ENCODE measurements at regions not wholly inside any gene's neighbourhood (a gene's known extent, or its start where the extent isn't known, plus 50 kb on each side); places are given as distances from the start of the nearest gene placed in this dataset.

GRCh38 chr1:11399250-11399649, 79.7 kb upstream of the DISP3 start:
- H3K4me3 ChIP-seq (ENCODE audit: low read depth, low read length): no peak overlapping the region
- no peak for TF ChIP-seq CTCF (conservative IDR thresholded peaks at IDR 0.05; ENCODE audit: low read depth, low read length)
- DNase-seq (ENCODE audit: low read depth): no peak

GRCh38 chr1:11400155-11400554, 78.8 kb upstream of the DISP3 start:
- H3K4me3 ChIP-seq (ENCODE audit: low read depth, low read length): no peak overlapping the region
- no peak for TF ChIP-seq CTCF (conservative IDR thresholded peaks at IDR 0.05; ENCODE audit: low read depth, low read length)
- no peak for DNase-seq (ENCODE audit: low read depth)

GRCh38 chr1:11400567-11400966, 78.4 kb upstream of the DISP3 start:
- no peak for TF ChIP-seq CTCF (conservative IDR thresholded peaks at IDR 0.05; ENCODE audit: low read depth, low read length)
- no peak for DNase-seq (ENCODE audit: low read depth)
- no peak overlapping the region for H3K4me3 ChIP-seq (ENCODE audit: low read depth, low read length)

GRCh38 chr1:11406845-11407244, 72.1 kb upstream of the DISP3 start:
- no peak overlapping the region for H3K4me3 ChIP-seq (ENCODE audit: low read depth, low read length)
- no peak for TF ChIP-seq CTCF (conservative IDR thresholded peaks at IDR 0.05; ENCODE audit: low read depth, low read length)
- no peak for DNase-seq (ENCODE audit: low read depth)

- no peak for TF ChIP-seq CTCF (conservative IDR thresholded peaks at IDR 0.05; ENCODE audit: low read depth, low read length)
- no peak overlapping the region for H3K4me3 ChIP-seq (ENCODE audit: low read depth, low read length)
- DNase-seq (ENCODE audit: low read depth): no peak
Observed at GRCh38 chr1:11407301-11407994, 71.5 kb upstream of the DISP3 start.

- H3K4me3 ChIP-seq (ENCODE audit: low read depth, low read length): no peak overlapping the region
- TF ChIP-seq CTCF (conservative IDR thresholded peaks at IDR 0.05; ENCODE audit: low read depth, low read length): no peak
- DNase-seq (ENCODE audit: low read depth): no peak
Observed at GRCh38 chr1:11412141-11412540, 66.8 kb upstream of the DISP3 start.

- TF ChIP-seq CTCF (conservative IDR thresholded peaks at IDR 0.05; ENCODE audit: low read depth, low read length): no peak
- H3K4me3 ChIP-seq (ENCODE audit: low read depth, low read length): no peak overlapping the region
- DNase-seq (ENCODE audit: low read depth): no peak
Observed at GRCh38 chr1:11413986-11414391, 65.0 kb upstream of the DISP3 start.

Measured in epithelial cell of proximal tubule (primary cell).